BLaER1 treated with 17β-estradiol and CSF1 and Interleukin-3, amounts not matched to agents 10 nM and 100 nM (cell line): ENCODE measurements at regions not wholly inside any gene's neighbourhood (a gene's known extent, or its start where the extent isn't known, plus 50 kb on each side); places are given as distances from the start of the nearest gene placed in this dataset.
"Not testable (repeated sequence)": the region's sequence is repeated elsewhere in the genome, so short reads cannot be mapped to it uniquely, and the experiment has no call there.

ENCODE experiments used
- H3K27ac ChIP-seq, 11 experiments: shearing (Covaris generic); formaldehyde crosslinking; 2 replicates each; pipeline ENCODE4 v1.8.1; 2022
- H3K27me3 ChIP-seq, 11 experiments: shearing (Covaris generic); formaldehyde crosslinking; 2 replicates each; pipeline ENCODE4 v1.8.1; 2022
- H3K36me3 ChIP-seq, 11 experiments: shearing (Covaris generic); formaldehyde crosslinking; 2 replicates each; pipeline ENCODE4 v1.8.1; 2022
- H3K4me1 ChIP-seq, 10 experiments: shearing (Covaris generic); formaldehyde crosslinking; 2 replicates each; pipeline ENCODE4 v1.8.1; 2022
- H3K4me2 ChIP-seq, 11 experiments: shearing (Covaris generic); formaldehyde crosslinking; 2 replicates each; pipeline ENCODE4 v1.8.1; 2022
- H3K4me3 ChIP-seq, 10 experiments: shearing (Covaris generic); formaldehyde crosslinking; 2 replicates each; pipeline ENCODE4 v1.8.1; 2022
- H3K9ac ChIP-seq, 11 experiments: shearing (Covaris generic); formaldehyde crosslinking; 2 replicates each; pipeline ENCODE4 v1.8.1; 2022
- H3K9me3 ChIP-seq, 11 experiments: shearing (Covaris generic); formaldehyde crosslinking; replicated peaks in 1 of 11; 2 replicates each; pipeline ENCODE4 v1.8.1; 2022
- H4K20me1 ChIP-seq, 11 experiments: shearing (Covaris generic); formaldehyde crosslinking; 2 replicates each; pipeline ENCODE4 v1.8.1; 2022
- Cebpa-rat ChIP-seq, 11 experiments: shearing (Covaris generic); IDR thresholded peaks; 2 replicates each; pipeline ENCODE4 v1.8.1; 2022

- Histone ChIP-seq H3K36me3 (no peaks in the 10 kb centered on the region), H3K4me3 (no peak overlapping the region), H3K4me1 (no peaks in the 10 kb centered on the region), H3K9ac (no peak overlapping the region), H3K9me3 (peaks cover 0 to 21% (median 10%) of the 10 kb centered on the region in 11 experiments; a peak in 12 of 22 replicates), H4K20me1 (no peaks in the 10 kb centered on the region), H3K27ac (no peak overlapping the region), H3K27me3 (no peaks in the 10 kb centered on the region), H3K4me2 (no peak overlapping the region)
- no peak for TF ChIP-seq Cebpa-rat (IDR thresholded peaks at IDR 0.05)
Observed at GRCh38 chr12:59314209-59314608, 281.6 kb upstream of the SLC16A7 start.

GRCh38 chr12:59304077-59304721 is 291.6 kb upstream of the SLC16A7 start:
- H3K9me3 ChIP-seq, result no peaks in the 10 kb centered on the region
- H3K4me2 ChIP-seq, result no peak overlapping the region
- H3K27ac ChIP-seq, result no peak overlapping the region
- no peaks in the 10 kb centered on the region for H3K4me1 ChIP-seq
- no peak overlapping the region for H3K4me3 ChIP-seq
- H4K20me1 ChIP-seq, result no peaks in the 10 kb centered on the region
- no peaks in the 10 kb centered on the region for H3K27me3 ChIP-seq
- no peaks in the 10 kb centered on the region for H3K36me3 ChIP-seq
- no peak overlapping the region for H3K9ac ChIP-seq
- TF ChIP-seq Cebpa-rat (IDR thresholded peaks at IDR 0.05), result no peak

- H3K9ac ChIP-seq, result no peak overlapping the region
- no peak overlapping the region for H3K27ac ChIP-seq
- H3K27me3 ChIP-seq, result no peaks in the 10 kb centered on the region
- no peak for TF ChIP-seq Cebpa-rat (IDR thresholded peaks at IDR 0.05)
- no peaks in the 10 kb centered on the region for H3K36me3 ChIP-seq
- peaks cover 0 to 5% (median 0%) of the 10 kb centered on the region in 11 experiments; a peak in 3 of 22 replicates for H3K9me3 ChIP-seq
- H3K4me2 ChIP-seq, result no peak overlapping the region
- H3K4me3 ChIP-seq, result no peak overlapping the region
- no peaks in the 10 kb centered on the region for H4K20me1 ChIP-seq
- H3K4me1 ChIP-seq, result no peaks in the 10 kb centered on the region
Observed at GRCh38 chr12:59298296-59298695, 297.5 kb upstream of the SLC16A7 start.

- H4K20me1 ChIP-seq, result no peaks in the 10 kb centered on the region
- no peaks in the 10 kb centered on the region for H3K27me3 ChIP-seq
- no peak overlapping the region for H3K9ac ChIP-seq
- H3K9me3 ChIP-seq, result peaks cover 0 to 5% (median 0%) of the 10 kb centered on the region in 11 experiments; a peak in 3 of 22 replicates
- H3K4me3 ChIP-seq, result no peak overlapping the region
- H3K36me3 ChIP-seq, result no peaks in the 10 kb centered on the region
- H3K4me1 ChIP-seq, result no peaks in the 10 kb centered on the region
- H3K4me2 ChIP-seq, result no peak overlapping the region
- TF ChIP-seq Cebpa-rat (IDR thresholded peaks at IDR 0.05), result no peak
- H3K27ac ChIP-seq, result no peak overlapping the region
Observed at GRCh38 chr12:59294221-59294620, 301.6 kb upstream of the SLC16A7 start.

- no peak for TF ChIP-seq Cebpa-rat (IDR thresholded peaks at IDR 0.05)
- Histone ChIP-seq H3K9me3 (no peaks in the 10 kb centered on the region), H4K20me1 (no peaks in the 10 kb centered on the region), H3K36me3 (no peaks in the 10 kb centered on the region), H3K4me1 (no peaks in the 10 kb centered on the region), H3K27me3 (no peaks in the 10 kb centered on the region), H3K4me3 (no peak overlapping the region), H3K27ac (no peak overlapping the region), H3K9ac (no peak overlapping the region), H3K4me2 (no peak overlapping the region)
Observed at GRCh38 chr12:59282999-59283398, 312.8 kb upstream of the SLC16A7 start.

GRCh38 chr12:59273561-59273960 is 322.3 kb upstream of the SLC16A7 start:
- H3K27ac ChIP-seq, H4K20me1 ChIP-seq, H3K9ac ChIP-seq, H3K4me1 ChIP-seq, H3K4me2 ChIP-seq, H3K9me3 ChIP-seq, H3K4me3 ChIP-seq, H3K27me3 ChIP-seq, H3K36me3 ChIP-seq: not testable (repeated sequence)

- H3K27me3 ChIP-seq, result no peaks in the 10 kb centered on the region
- no peak overlapping the region for H3K27ac ChIP-seq
- no peaks in the 10 kb centered on the region for H3K36me3 ChIP-seq
- H4K20me1 ChIP-seq, result no peaks in the 10 kb centered on the region
- H3K9ac ChIP-seq, result no peak overlapping the region
- peaks cover 0 to 6% (median 0%) of the 10 kb centered on the region in 11 experiments; a peak in 1 of 22 replicates for H3K9me3 ChIP-seq
- no peak overlapping the region for H3K4me2 ChIP-seq
- H3K4me1 ChIP-seq, result no peaks in the 10 kb centered on the region
- TF ChIP-seq Cebpa-rat (IDR thresholded peaks at IDR 0.05), result no peak
- no peak overlapping the region for H3K4me3 ChIP-seq
Observed at GRCh38 chr12:59268295-59268809, 327.5 kb upstream of the SLC16A7 start.

GRCh38 chr12:59260202-59260601 is 335.6 kb upstream of the SLC16A7 start:
- Histone ChIP-seq H3K4me2 (no peak overlapping the region), H3K36me3 (no peaks in the 10 kb centered on the region), H3K9me3 (no peaks in the 10 kb centered on the region), H3K4me1 (no peaks in the 10 kb centered on the region), H3K9ac (no peak overlapping the region), H3K27ac (no peak overlapping the region), H4K20me1 (no peaks in the 10 kb centered on the region), H3K4me3 (no peak overlapping the region), H3K27me3 (no peaks in the 10 kb centered on the region)
- TF ChIP-seq Cebpa-rat (IDR thresholded peaks at IDR 0.05), result no peak

GRCh38 chr12:59252731-59253130 is 332.4 kb upstream of the LRIG3 start:
- H3K4me3 ChIP-seq, result no peak overlapping the region
- H3K9ac ChIP-seq, result no peak overlapping the region
- H3K4me1 ChIP-seq, result no peaks in the 10 kb centered on the region
- H3K27ac ChIP-seq, result no peak overlapping the region
- no peak overlapping the region for H3K4me2 ChIP-seq
- no peaks in the 10 kb centered on the region for H3K27me3 ChIP-seq
- no peaks in the 10 kb centered on the region; a peak in 1 of 22 replicates for H3K36me3 ChIP-seq
- no peaks in the 10 kb centered on the region for H4K20me1 ChIP-seq
- peaks cover 14 to 21% (median 19%) of the 10 kb centered on the region in 11 experiments for H3K9me3 ChIP-seq
- TF ChIP-seq Cebpa-rat (IDR thresholded peaks at IDR 0.05), result no peak

GRCh38 chr12:59250766-59251165 is 330.5 kb upstream of the LRIG3 start:
- Histone ChIP-seq H3K4me3 (no peak overlapping the region), H3K36me3 (no peaks in the 10 kb centered on the region; a peak in 1 of 22 replicates), H4K20me1 (no peaks in the 10 kb centered on the region), H3K4me1 (no peaks in the 10 kb centered on the region), H3K4me2 (no peak overlapping the region), H3K27ac (no peak overlapping the region), H3K27me3 (no peaks in the 10 kb centered on the region), H3K9me3 (peaks cover 14 to 21% (median 19%) of the 10 kb centered on the region in 11 experiments), H3K9ac (no peak overlapping the region)
- no peak for TF ChIP-seq Cebpa-rat (IDR thresholded peaks at IDR 0.05)
